Activated CD4-positive, alpha-beta T cell treated with anti-CD3 and anti-CD28 coated beads for 24 hours (primary cell): ENCODE measurements at regions not wholly inside any gene's neighbourhood (a gene's known extent, or its start where the extent isn't known, plus 50 kb on each side); places are given as distances from the start of the nearest gene placed in this dataset.

ENCODE experiments used
- DNase-seq, 2 donors: peaks; one replicate each; pipeline ENCODE4 v3.0.0-alpha.2; 2020; ENCODE audit warnings: low read depth in 2 of 2

- no peak for DNase-seq
Observed at GRCh38 chr5:56487528-56488115, 254.5 kb upstream of the ANKRD55 start.

DNA sequence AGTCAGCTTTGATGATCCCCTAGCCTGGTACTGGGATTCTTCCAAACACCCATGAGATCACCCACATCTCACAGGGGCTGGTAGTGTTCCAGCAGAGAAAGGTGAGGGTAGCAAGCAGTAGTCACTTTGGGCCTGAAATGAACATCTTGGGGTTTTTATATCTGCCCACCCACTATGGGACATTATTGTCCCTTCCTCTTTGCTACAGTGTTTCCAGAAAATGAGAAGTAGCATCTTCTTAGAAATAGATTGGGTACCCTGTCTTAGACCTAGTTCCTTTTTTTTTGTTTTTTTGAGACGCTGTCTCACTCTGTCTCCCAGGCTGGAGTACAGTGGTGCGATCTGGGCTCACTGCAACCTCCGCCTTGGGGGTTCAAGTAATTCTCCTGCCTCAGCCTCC is 249.2 kb upstream of the ANKRD55 start:
- no peak for DNase-seq

- DNase-seq = no peak
Observed at GRCh38 chr5:56481428-56482357, 248.6 kb upstream of the ANKRD55 start.

DNA sequence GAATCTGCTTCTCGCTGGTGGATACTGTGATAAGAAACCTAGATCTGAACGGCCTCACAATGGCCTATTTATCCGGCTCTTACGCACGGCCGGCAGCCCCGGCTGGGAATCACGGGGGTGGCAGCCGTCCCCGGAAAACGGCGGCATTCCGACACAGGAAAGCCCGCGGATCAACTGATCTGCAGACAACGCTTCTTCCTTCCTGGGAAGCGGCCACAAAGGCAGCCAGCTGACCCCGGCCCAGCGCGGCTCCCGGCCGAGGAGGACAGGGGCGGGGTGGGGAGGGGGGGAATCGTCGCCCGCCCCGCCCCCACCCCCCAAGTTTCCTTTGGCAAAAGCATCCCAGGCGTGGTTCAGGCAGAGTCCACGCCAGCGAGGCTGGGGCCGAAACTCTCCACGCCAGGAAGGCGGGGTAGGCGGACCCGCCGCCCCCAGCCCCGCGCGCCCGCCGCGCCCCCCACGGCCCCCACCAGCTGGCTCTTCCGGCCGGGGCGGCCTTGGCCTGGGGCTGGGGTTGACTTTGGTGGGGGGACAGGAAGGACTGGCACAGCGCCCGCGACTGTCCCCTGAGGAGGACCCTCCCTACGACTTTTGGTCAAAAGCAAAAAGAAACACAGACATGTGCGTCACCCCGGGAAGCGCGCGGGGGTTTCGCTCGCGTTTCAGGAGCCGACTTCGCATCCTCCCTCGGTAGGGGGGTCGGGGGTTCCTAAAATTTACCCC is 247.7 kb upstream of the ANKRD55 start:
- DNase-seq = no peak

DNA sequence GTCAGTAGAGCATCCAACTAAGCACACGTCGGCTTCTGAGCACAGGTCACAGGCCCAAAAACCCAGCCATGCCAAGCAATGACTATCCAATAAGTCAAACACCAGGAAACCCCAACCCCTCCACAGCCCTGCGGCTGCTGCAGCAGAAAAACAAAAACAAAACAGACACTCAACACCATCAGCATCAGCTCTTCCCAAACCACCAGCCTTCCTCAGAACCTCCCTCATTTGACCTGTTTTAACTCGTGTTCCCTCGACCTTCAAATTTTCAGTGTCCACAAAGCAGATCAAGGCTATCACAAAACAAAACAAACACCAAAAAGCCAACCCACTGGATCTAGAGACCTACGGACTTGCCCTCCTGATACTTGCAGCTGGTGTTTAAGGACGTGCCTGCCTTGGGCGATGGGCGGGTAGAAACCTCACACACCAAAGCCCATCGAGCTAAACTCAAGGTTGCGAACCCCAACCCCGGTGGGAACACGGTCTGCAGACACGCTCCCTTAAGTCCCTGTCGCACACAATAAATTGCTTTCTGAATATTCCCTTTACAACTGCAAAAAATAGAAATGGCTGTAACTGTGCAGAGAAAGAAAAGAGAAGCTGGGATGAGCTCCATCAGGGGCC is 247.1 kb upstream of the ANKRD55 start:
- DNase-seq = no peak

- DNase-seq = no peak
Observed at GRCh38 chr5:56479696-56480077, 246.6 kb upstream of the ANKRD55 start.

DNA sequence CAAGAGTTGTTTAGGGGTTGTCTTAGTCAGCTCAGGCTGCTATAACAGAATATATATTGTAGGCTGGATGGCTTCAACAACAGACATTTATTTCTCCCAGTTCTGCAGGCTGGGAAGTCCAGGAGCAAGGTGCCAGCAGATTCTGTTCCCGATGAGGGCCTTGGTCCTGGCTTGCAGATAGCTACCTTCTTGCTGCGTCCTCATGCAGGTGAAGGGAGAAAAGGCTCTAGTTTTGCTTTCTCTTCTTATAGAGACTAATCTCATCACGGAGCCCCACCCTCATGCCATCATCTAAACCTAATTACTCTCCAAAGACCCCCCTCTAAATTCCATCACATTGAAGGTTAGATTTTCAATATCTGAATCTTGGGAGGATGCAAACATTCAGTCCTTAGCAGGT is 246.0 kb upstream of the ANKRD55 start:
- DNase-seq = no peak

GRCh38 chr5:56478062-56478461 is 244.9 kb upstream of the ANKRD55 start:
- no peak for DNase-seq

DNA sequence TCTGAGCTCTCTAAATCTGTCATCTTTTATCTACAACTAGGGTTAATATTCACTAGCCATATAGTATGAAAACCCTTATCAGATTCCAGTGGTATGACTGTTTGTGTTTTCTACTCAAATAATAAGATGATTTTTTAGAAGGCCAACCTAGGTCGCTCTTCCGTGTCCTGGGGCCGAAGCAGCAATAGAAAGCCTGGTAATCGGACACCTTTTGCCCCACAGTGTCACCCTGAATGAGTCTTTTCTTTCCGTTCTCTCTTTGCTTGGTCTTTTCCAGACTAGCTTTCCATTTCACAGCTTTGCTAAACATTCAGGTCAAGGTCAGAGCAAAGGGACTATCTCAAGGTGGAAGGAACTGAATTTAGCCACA is 243.3 kb upstream of the ANKRD55 start:
- DNase-seq = no peak

DNA sequence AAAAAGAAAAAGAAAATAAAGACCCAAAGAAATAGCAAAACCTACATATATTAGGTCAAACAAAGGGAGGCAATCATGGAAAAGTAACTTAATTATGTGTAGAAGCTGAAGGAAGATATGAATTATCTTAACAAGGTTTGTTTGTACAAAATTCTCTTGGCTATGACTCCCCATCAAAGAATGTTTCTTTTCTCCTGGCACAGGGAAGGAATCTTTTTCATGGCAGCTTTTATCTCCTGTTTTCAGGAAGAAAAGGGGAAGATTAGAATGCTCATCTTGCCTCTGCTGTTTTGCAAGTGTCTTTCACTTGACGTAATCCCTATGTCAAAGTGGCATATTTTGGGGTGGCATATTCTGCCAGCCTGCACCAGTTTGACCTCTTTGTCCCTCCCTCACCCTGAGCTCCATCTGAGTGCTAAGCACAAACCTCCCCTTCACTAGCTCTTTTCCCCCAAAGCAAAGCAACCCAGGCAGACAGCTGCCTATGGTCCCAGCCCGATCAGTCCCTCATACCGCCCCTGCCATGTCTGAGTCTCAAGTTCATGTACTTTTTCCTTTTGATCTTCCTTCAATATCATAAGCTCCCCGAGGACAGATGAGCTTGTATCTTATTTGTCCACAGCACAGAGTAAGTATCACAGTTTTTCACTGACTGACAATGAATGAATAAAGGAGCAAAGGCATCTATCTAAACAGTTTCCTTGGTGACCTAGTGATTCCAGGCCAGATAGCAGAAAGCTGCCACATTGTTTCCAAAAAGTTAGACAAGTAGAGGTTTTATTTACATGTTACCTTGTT is 242.8 kb upstream of the ANKRD55 start:
- DNase-seq = no peak

GRCh38 chr5:56471707-56472106 is 238.6 kb upstream of the ANKRD55 start:
- no peak for DNase-seq

DNA sequence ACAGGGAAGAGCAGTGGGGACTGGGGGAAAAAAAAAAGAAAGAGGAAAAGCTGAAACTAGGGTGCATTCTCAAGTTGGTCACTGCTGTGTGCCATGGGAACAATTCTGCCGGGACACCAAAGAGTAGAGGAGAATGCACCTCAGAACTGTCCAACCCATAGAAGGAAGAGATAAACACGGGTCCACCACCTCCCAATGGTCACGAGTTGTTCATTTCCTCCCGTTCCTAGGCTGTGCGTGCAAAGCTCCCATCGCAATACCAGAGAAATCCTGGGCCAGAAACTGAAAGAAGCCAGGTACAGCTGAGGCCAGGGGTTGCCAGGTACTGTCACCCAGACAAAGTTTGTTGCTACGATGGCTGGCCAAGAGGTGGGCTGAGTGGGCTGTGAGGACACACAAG is 236.9 kb upstream of the ANKRD55 start:
- DNase-seq = no peak

DNA sequence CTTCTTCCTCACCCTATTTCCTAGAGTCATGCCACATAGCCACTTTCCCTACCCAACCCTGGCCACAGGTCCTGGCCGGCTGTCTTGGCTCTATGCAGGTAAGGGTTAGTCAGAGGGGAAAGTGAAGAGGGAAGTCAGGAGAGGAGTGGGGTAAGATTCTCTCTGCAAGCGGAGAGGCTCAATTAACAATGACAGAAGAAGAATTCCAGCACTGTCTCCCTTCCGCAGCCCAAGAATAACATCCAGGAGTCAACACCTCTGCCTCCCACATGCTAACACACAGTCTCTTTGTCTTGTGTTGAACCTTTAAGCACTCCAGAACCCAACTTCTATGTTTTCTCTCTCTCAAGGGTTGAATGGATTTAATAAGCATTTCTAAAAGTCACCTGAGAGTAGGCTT is 235.1 kb upstream of the ANKRD55 start:
- no peak for DNase-seq

DNA sequence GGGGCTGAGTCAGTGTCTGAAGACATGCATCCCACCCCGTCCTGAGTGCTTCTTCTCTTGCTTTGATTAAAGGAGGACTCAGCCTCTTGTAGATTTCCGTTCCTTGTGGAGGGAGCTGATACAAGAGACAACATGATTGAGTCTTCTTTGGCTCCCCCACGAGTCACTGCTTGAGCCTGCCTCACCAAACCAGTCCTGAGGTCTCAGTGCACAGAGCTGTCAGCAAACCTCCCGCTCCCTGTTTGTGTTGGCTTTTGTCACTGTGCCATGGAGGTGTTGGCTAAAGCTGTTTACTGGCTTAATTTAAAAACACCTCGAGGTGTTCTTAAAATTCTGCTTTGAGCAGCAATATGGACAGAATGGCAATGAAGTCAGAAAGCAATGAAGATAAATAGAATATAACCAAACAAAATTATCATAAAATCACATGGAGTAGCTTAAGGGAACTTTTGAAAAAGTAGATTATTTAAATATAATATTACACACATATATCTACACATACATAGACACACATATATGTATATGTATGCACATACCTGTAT is 234.1 kb upstream of the ANKRD55 start:
- DNase-seq = no peak

DNA sequence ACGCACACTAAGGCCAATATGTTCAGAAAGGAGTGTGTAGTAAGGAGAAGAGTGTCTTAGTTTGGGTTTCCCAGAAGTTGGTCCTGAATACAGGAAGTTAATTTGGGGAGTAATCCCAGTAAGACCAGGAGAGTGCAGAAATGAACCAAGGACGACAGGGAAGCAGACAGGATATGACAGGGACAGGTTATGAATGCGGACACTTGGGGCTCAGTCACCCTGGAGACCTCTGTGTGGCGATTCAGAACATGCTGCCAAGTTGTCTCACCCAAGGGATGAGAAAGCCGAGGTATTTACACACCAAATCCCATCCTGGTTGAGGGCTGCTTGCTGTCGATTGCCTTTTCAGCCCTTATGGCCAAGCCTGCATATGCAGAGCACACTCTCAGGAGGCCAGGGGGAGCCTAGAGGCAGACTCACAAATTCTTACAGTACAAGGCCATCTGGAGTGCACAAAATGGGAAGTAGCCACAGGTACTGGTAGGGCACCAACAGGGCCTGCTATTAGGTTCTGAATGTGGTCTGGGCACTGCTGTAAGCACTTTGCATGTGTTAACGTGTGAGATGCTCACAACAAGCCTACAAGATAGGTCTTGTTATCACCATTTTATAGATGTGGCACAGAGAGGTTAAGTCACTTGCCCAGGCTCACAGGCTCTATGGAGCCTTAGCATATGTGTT is 233.1 kb upstream of the ANKRD55 start:
- DNase-seq = no peak

DNA sequence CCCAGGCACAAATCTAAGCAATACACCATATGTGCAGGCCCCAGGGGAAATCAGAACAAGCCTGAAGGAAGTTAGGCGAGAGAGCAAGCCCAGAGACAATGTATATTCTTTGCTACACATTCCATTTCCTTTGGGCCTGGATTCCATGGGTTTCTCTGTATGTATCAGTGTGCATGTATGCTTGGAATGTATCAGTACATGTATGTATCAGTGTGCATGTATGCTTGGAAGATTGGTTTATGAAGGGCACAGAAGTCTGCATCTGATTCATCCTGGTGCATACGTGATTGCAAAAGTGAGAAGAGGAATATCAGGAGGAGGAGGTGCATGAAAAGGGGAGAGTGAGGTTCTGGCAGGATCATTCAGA is 232.6 kb upstream of the ANKRD55 start:
- DNase-seq = no peak

GRCh38 chr5:56464935-56465768 is 232.0 kb upstream of the ANKRD55 start:
- no peak for DNase-seq

GRCh38 chr5:56463944-56464571 is 230.9 kb upstream of the ANKRD55 start:
- no peak for DNase-seq

DNA sequence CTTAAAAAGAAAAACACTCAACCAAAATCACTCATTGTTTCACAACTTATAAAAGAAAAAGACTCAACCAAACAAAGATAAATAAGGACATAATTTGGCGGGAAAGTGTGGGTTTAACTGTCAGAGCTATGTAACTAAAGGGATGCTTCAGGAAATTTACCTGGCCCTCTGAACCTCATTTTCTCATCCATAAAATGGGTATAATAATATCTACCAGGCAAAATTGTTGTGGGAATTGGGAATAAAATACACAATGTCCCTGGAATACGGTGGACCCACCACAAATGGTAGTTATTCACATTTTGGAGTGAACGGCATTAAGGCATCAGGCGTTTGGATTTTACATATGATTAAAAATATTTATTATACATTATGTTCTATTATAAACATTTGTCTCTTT is 228.5 kb upstream of the ANKRD55 start:
- DNase-seq = no peak
